IPS-18c (cell line): ENCODE measurements at regions not wholly inside any gene's neighbourhood (a gene's known extent, or its start where the extent isn't known, plus 50 kb on each side); places are given as distances from the start of the nearest gene placed in this dataset.
"Not testable (repeated sequence)": the region's sequence is repeated elsewhere in the genome, so short reads cannot be mapped to it uniquely, and the experiment has no call there.

ENCODE experiments used
- H3K4me3 ChIP-seq: 2 replicates; pipeline ENCODE4 v1.7.0; 2013; ENCODE audit warnings: low read depth, mild to moderate bottlenecking, low read length, moderate library complexity; ENCODE audit not compliant: insufficient read depth
- H3K9me3 ChIP-seq: one replicate; pipeline ENCODE4 v1.6.1; 2013; ENCODE audit warnings: mild to moderate bottlenecking, low read length, moderate library complexity; ENCODE audit not compliant: control insufficient read depth, insufficient read depth

GRCh38 chr4:85086721-85087120 is 120.2 kb upstream of the WDFY3 start:
- H3K9me3 ChIP-seq: peaks cover 10% of the 10 kb centered on the region
- no peak overlapping the region for H3K4me3 ChIP-seq

- no peak overlapping the region for H3K4me3 ChIP-seq
Measured at GRCh38 chr4:85092536-85092935, 126.0 kb upstream of the WDFY3 start.

DNA sequence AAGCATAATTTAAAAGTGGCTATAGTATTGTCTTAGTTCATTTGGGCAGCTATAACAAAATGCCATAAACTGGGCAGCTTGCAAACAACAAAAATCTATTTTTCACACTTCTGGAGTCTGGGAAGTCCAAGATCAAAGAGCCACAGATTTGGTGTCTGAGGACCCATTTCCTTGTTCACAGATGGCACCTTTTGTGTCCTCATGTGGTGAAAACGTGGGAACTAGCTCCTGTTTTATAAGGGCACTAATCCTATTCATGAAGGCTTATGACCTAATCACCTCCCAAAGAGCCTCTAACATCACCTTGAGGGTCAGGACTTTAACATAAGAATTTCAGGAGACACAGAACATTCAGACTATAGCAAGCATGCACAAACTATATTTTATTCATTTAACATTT is 126.5 kb upstream of the WDFY3 start:
- Histone ChIP-seq H3K9me3 (peaks cover 10% of the 10 kb centered on the region), H3K4me3 (no peak overlapping the region)

More at GRCh38 chr4:85092536-85092935, 126.0 kb upstream of the WDFY3 start:
- H3K9me3 ChIP-seq: peaks cover 10% of the 10 kb centered on the region

DNA sequence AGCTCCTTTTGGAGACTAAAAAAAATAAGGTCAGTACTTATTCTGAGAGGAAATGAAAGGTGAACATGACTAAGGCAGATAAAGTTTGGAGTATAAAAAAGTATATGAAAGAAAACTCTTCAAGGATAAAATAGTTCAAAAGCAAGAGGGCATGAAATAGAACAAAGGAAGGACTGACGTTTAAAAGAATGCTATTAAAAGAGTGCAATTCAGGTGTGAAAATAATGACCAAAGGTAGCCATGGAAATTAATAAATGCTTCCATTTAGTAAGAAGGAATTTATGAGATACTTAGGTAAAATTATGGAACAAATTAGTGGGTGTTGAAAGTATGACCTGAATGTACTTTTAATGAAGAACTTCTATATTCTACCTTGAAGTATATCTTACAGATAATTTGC is 128.2 kb upstream of the WDFY3 start:
- H3K4me3 ChIP-seq: no peak overlapping the region
- H3K9me3 ChIP-seq: peaks cover 1% of the 10 kb centered on the region

- H3K4me3 ChIP-seq: no peak overlapping the region
- no peaks in the 10 kb centered on the region for H3K9me3 ChIP-seq
Measured at GRCh38 chr4:85102606-85103005, 136.1 kb upstream of the WDFY3 start.

DNA sequence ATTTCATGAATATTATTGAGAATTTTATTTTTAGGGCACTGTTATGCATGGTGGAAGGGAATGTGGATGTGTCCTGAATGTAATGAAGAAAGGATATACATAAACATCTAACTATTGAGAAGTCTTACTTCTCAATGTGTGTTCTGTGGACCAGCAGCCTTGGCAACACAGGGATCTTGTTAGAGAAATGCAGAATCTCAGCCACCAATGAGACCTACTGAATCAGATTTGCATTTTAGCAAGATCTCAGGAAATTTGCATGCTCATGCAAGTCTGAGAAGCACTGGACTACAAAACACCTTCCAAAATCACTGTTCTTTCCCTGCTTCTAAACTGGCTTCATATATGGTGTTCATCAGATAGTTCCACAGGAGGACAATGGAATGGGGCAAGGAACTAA is 139.7 kb upstream of the WDFY3 start:
- H3K9me3 ChIP-seq: no peaks in the 10 kb centered on the region
- H3K4me3 ChIP-seq: no peak overlapping the region

DNA sequence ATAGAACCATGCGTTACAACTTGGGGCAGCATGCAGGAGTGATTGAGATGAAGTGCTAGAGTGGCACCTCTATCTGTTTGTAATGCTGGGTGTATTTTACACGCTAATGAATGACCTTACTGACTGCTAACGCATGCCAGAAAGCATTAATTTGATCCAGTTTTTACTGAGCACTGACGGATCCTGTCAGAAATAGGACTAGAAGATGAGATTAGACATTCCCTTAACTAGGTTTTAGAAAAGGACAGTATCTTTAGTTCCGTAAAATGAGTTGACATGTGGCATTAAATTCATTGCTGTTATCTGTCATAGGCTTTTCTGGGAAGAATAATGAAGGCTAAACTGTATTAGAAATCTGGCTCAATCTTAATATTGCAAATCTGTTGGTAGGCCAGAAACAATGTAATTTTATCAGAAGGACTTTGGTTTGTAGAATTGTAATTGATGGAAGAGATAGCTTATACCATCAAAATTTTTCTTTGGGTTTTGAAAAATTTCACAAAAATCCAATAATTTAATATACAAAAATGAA is 140.4 kb upstream of the WDFY3 start:
- H3K9me3 ChIP-seq: no peaks in the 10 kb centered on the region
- no peak overlapping the region for H3K4me3 ChIP-seq

GRCh38 chr4:85107553-85107952 is 141.1 kb upstream of the WDFY3 start:
- no peak overlapping the region for H3K4me3 ChIP-seq

DNA sequence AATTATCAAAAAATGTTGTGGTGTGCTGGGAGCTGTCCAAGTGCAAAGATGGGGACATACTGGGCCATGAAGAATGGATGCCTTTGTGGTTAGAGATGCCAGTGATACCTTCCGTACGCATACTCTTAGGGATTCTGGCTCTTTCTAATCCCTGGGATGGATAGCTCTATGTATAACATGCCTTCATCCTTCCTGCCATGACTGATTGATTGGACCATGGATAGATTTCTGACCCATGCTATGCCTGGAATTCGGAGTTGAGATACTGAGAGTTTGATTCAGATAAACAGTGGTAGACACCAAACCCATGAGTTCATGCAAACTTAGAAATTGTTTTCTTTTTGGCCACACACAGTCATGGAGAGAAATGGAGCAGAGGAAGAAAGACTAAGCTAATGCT is 147.2 kb upstream of the WDFY3 start:
- peaks cover 6% of the 10 kb centered on the region for H3K9me3 ChIP-seq
- no peak overlapping the region for H3K4me3 ChIP-seq

More at GRCh38 chr4:85107553-85107952, 141.1 kb upstream of the WDFY3 start:
- no peaks in the 10 kb centered on the region for H3K9me3 ChIP-seq

GRCh38 chr4:85114526-85114925 is 148.0 kb upstream of the WDFY3 start:
- H3K4me3 ChIP-seq: no peak overlapping the region

DNA sequence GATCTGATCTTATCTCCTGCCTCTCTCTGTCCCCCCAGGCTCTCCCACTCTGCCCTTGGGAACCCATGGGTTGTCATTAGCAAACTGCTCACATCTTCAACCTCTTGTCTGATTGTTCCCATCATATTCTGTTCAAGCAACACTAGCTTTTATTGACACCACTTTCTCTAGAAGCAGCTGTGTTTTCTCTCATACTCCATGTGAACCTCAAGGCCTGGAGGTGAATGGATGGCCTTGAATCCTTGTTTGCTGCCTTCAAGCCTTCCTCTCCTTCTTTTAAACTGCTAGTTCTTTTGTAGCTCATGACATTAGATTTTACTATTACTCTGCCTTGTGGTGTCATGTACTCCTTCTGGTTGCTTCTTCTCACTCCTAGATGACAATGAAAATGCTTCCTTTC is 149.5 kb upstream of the WDFY3 start:
- H3K9me3 ChIP-seq: peaks cover 6% of the 10 kb centered on the region
- no peak overlapping the region for H3K4me3 ChIP-seq

More at GRCh38 chr4:85114526-85114925, 148.0 kb upstream of the WDFY3 start:
- H3K9me3 ChIP-seq: peaks cover 6% of the 10 kb centered on the region

GRCh38 chr4:85125688-85126087 is 159.2 kb upstream of the WDFY3 start:
- Histone ChIP-seq H3K4me3 (no peak overlapping the region), H3K9me3 (no peaks in the 10 kb centered on the region)

DNA sequence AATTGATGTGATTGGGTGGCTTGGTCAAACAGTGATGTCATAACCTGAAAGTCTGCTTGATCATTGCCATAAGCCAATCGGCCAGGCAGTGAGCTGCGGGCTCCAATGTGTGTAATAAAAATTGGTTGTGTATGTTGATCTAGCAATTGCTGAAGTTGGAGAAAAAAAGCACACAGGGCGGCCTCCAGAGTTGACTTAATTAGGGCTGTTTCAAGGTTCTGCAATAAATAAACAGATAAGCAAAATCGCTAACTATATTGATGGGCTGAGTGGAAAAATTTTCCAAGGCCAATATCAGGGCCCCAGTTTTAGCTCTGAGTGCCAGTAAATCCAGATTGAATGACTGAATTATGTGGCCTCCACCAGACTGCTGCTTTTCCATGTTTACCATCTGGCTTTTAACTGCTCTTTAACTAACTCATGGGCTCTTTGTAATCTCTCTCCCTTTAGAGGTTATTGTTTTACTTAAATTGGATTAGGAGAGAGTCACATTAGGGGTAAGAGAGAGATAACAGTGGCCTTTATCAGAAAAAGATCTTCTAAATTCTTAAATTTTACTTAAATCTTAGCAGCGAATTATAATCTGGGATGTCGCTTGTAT is 160.6 kb upstream of the WDFY3 start:
- H3K4me3 ChIP-seq: no peak overlapping the region
- no peaks in the 10 kb centered on the region for H3K9me3 ChIP-seq

GRCh38 chr4:85127653-85128052 is 161.2 kb upstream of the WDFY3 start:
- Histone ChIP-seq H3K4me3 (peak overlapping the region; percentile 36; the same call in 1 of the 2 replicates), H3K9me3 (no peaks in the 10 kb centered on the region)

- Histone ChIP-seq H3K4me3 (peak overlapping the region; percentile 36), H3K9me3 (no peaks in the 10 kb centered on the region)
Measured at GRCh38 chr4:85128246-85129204, 162.0 kb upstream of the WDFY3 start.

GRCh38 chr4:85129354-85130125 is 163.1 kb upstream of the WDFY3 start:
- not testable (repeated sequence) for H3K9me3 ChIP-seq, H3K4me3 ChIP-seq

GRCh38 chr4:85132117-85132516 is 165.6 kb upstream of the WDFY3 start:
- Histone ChIP-seq H3K9me3 (no peaks in the 10 kb centered on the region), H3K4me3 (no peak overlapping the region)
